MM.1S (cell line): ENCODE measurements at regions not wholly inside any gene's neighbourhood (a gene's known extent, or its start where the extent isn't known, plus 50 kb on each side); places are given as distances from the start of the nearest gene placed in this dataset.

ENCODE experiments used
- EZH2 ChIP-seq: fragments of 300-600 bp; sonication (generic); optimal IDR thresholded peaks from 2 replicates; pipeline ENCODE3; 2017; ENCODE audit warnings: low read depth, mild to moderate bottlenecking, antibody characterized with exemption, low read length, mixed read lengths
- EZH2phosphoT487 ChIP-seq: fragments of 300-600 bp; sonication (generic); IDR thresholded peaks from 2 replicates; pipeline ENCODE4 v1.6.1; 2018; ENCODE audit warnings: antibody characterized with exemption, low read length
- TF ChIP-seq, protein P1 (sequence below): fragments of 300-600 bp; sonication (generic); IDR thresholded peaks from 2 replicates; pipeline ENCODE4 v1.5.1; 2016; ENCODE audit warnings: antibody characterized with exemption, low read length, mixed read lengths

DNA sequence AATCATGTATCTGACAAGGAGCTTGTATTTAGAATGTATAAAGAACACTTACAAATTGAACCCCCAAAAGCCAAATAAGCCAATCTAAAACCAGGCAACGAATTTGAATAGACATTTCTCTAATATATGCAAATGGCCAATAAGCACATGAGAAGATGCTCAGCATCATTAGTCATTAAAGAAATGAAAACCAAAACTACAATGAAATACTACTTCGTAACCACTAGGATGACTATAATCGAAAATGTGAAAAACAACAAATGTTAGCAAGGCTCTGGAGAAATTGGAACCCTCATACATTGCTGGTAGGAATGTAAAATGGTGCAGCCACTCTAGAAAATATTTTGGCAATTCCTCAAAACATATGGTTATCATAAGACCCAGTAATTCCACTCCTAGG lies 105.8 kb upstream of the TOP1 start:
- TF ChIP-seq EZH2phosphoT487 (no peak), EZH2 (no peak)
- TF ChIP-seq, protein P1, sequence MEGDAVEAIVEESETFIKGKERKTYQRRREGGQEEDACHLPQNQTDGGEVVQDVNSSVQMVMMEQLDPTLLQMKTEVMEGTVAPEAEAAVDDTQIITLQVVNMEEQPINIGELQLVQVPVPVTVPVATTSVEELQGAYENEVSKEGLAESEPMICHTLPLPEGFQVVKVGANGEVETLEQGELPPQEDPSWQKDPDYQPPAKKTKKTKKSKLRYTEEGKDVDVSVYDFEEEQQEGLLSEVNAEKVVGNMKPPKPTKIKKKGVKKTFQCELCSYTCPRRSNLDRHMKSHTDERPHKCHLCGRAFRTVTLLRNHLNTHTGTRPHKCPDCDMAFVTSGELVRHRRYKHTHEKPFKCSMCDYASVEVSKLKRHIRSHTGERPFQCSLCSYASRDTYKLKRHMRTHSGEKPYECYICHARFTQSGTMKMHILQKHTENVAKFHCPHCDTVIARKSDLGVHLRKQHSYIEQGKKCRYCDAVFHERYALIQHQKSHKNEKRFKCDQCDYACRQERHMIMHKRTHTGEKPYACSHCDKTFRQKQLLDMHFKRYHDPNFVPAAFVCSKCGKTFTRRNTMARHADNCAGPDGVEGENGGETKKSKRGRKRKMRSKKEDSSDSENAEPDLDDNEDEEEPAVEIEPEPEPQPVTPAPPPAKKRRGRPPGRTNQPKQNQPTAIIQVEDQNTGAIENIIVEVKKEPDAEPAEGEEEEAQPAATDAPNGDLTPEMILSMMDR: no peak
